HG03575 (cell line): ENCODE measurements at regions not wholly inside any gene's neighbourhood (a gene's known extent, or its start where the extent isn't known, plus 50 kb on each side); places are given as distances from the start of the nearest gene placed in this dataset.

Experiments
- ATAC-seq: cut with Tn5 transposase; IDR thresholded peaks from one replicate; pipeline ENCODE4 v1.9.1; 2021; ENCODE audit not compliant: unreplicated experiment, insufficient number of reproducible peaks, low FRiP score; ENCODE audit errors: extremely low read depth

- ATAC-seq = no peak
Measured at GRCh38 chr7:25628446-25628845, 400.2 kb upstream of the NPVF start.

DNA sequence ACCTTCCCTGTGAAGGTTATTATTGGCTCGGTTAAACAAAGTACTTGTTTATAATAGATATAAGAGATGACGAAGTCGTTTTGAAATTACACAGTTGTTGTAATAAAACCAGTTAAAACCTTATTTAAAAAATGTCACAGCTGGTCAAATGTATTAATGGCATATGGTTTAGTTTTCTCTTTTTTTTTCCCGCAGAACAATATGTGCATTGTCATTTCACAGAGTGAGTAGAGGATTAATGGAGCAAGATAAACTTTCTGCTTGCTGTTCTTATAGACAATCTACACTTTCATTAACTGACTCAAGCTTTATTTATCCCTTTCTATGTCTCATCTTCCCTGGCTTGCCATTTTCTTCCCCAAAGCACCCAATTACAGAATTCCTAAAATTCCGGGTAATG, 404.3 kb upstream of the NPVF start:
- ATAC-seq = no peak

DNA sequence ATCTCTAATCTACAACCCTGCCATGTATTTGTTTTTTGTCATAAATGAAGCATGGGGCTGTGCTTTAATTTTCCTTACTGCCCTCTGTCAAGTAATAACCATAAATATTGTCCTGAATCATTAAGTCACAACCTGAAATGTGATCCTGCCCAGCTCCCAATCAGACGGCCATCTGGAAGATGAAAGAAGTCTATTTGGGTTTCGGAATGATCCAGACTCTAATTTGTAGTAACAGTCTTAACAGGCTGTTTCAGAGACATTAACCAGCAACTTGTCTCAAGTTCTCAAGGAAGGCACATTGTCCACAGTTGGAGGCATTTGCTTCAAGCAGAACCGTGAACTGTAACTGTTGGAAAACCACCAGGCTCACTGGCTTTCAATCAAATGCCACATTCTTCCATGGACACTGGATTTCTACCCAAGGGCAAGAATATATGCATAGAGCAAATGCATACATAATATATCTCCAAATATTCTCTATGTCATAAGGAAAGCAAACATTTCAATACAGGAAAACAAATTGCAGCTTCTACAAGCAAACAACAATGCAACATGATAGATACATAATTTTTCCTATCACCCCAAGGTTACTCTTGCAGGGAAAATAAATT, 405.2 kb upstream of the NPVF start:
- no peak for ATAC-seq

- no peak for ATAC-seq
Measured at GRCh38 chr7:25636168-25636567, 407.9 kb upstream of the NPVF start.

DNA sequence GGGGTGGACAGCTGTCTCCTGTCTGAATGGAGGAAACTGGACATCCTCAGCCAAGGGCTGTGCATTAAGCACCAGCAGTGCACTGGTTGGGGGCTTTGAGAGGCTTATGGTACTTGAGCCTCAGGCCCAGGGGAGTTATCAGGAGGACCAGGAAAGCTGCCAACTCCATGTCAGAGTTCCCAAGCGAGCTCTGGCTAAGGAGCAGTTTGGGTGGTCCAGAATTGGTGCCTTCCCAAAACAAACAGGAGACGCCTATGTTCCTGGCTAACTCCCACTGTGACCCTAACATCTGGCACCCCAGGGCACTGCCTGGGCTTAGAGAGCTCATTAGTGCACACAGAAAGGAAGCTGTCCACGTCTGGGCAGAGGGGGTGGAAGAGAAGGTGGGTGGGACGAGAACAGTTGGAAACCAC, 408.6 kb upstream of the NPVF start:
- no peak for ATAC-seq

DNA sequence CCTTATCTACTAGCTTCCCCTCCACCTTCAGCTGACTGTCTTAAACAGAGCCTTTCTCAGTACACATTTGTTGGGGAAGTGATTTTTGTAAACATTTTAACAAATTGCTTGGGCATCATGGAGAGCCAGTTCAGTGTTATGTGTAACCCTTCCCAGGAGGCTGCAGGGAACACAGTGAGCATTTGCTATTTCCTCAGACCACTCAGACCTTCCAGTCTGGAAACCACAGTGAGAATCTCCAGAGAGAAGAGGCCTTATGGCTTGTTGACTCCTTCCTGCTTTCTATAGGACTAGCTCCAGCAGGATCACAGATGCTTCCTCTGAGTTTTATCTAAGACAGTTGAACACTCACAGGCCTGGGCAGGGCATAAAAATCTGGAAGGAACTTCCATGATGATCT, 409.8 kb upstream of the NPVF start:
- no peak for ATAC-seq

- no peak for ATAC-seq
Measured at GRCh38 chr7:25638590-25639244, 410.4 kb upstream of the NPVF start.

GRCh38 chr7:25642849-25643248, 414.6 kb upstream of the NPVF start:
- no peak for ATAC-seq

DNA sequence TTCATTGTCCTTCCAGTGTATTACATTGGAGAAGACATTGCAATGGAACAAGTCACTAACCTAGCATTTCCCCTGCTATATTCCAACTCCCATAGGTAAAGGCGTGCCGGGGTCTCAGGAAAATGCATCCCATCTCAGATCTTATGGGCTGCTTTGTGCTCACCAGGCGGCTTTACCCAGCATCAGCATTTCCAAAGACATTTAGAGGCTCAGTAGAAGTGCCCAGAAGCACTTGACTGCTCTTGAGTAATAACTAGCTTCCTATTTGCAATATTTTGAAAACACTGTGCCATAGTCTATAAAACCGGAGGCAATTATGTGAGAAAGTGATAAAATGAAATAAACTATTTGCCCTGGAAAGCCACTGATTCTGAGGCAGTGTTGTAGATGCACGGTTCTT, 415.0 kb upstream of the NPVF start:
- no peak for ATAC-seq

- no peak for ATAC-seq
Measured at GRCh38 chr7:25643770-25644394, 415.6 kb upstream of the NPVF start.

DNA sequence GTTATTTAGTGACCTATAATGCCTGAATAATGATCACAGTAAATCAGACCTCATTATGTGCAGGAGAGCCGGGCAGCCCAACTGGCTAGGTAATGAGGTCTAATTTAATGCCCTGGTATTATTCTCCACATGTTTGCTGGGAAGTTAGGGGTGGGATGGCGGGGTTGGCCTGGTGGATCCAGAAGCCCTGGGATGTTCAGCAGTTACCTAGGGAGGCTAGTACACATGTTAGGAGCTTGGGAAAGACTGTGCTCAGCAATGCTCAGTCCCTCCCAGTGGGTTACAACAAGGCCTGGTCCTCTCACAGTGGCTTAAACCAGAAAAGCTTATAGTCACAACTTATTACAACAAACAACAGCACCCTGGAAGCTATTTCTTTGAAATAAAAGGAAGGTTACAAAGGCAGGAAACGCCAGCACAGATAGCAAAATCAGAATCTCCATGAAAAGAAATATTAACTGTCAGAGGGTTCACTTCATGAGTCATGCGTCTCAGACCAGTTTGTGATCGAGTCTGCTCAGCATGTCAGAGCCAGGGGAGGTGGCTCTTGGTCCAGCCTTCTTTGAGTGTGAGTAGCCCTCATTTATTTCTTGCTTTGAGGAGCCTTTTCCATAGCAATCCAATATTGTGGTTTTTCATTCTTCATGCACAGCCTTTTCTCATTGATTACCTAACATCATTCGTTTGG, 418.6 kb upstream of the NPVF start:
- no peak for ATAC-seq

- ATAC-seq = no peak
Measured at GRCh38 chr7:25647872-25648271, 419.6 kb upstream of the NPVF start.

- no peak for ATAC-seq
Measured at GRCh38 chr7:25652366-25652765, 424.1 kb upstream of the NPVF start.

GRCh38 chr7:25653384-25653783, 425.1 kb upstream of the NPVF start:
- no peak for ATAC-seq

DNA sequence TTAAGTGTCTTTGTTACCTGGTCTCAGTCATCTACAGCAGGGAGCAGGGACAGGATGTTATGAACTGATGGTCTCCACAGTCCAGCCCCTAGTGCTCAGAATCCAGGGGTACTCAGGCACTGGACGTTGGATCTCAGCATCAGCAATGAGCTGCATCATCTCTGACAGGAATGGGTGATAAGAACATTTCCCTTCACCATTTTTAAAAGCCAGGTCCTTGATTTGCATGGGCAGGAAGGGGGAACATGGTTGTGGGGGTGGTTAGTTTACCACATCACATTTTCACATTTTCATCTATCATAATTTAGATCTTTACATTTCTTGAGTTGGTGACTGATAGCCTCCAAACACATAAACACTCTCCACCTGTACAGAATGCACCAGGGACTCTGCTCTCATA, 427.8 kb upstream of the NPVF start:
- ATAC-seq = no peak

DNA sequence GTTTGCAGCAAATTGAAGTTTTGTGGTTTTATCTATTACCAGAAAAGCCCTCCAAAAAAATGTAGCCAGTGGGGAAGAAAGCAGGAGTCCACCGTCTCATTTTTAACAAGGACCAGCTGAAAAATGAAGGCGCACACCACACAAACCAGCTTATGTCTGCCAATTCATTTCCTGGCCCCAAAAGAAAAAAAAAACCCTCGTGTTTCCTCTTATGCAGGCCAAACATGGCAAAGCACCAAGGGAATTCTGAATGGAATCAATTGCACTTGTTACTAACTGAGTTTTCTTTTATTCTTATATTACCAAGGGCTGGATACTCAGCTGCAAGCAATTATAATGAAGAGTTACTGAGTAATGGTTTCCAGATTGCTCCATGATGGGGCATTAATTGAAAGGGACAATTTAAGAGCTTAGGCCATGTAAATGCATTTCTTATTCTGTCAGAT, 428.3 kb upstream of the NPVF start:
- no peak for ATAC-seq

GRCh38 chr7:25658375-25658774, 430.1 kb upstream of the NPVF start:
- no peak for ATAC-seq

DNA sequence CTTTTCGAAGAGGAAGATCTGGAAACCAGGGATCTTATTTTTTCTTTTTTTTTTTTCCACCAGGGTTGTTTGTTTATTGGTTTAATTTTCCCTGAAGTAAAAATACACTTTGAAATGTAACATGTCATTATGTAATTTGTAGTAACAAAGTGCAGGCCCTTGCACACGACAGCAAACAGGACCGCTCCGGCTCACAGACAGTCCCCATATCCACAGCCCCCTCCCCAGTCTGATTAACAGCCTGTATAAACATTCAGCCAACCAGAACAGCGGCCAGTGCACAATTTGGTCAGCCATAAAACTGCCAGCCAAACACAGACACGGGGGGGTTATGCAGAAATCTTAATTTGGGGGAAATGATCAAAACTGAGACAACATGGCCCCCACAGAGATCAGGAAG, 431.6 kb upstream of the NPVF start:
- ATAC-seq = no peak

DNA sequence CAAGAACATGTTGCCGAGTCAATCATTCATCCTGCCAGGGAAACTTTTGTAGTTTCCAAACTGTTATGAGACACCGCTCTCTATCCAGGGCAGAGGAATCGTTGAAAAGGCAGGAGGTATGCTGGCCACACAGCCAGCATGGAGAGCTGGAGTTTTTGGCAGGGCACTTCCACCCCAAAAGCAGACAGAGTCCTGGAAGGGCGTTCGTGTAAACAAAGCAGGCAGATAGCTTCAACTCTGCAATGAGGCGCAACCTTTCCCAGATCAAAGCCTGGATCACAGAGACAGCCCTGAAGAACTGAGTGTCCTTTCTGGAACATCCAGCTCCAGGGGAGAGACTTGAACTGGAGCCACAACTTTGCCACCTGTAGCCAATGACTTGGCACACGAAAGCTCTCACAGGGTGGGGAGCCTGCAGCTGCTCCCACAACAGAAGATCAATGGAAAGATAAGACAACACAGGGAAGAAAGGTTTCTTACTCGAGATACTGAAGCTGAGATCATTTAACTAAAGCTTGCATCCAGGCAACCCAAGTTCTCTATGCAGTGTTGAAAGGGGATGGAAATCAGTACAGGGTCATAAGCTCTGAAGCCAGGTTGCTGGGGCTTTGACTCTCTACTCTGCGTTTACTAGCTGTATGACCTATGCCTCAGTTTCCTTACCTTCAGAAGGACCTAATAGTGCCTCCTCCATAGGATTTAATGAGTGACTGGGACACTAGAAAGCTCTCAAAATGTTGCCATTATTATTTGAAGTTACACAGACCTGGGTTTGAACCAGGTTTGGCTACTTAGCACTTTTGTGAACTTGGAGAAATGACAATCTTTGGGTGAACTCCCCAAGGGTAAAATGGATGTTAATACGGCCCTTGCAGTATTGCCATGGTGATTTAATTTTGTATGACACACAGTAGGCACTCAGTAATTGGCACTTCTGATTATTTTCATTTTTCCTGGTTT, 434.8 kb upstream of the NPVF start:
- no peak for ATAC-seq
